Esophagus muscularis mucosa (tissue), 3 donors: ENCODE measurements at regions not wholly inside any gene's neighbourhood (a gene's known extent, or its start where the extent isn't known, plus 50 kb on each side); places are given as distances from the start of the nearest gene placed in this dataset.

ENCODE experiments used
- POLR2AphosphoS5 ChIP-seq, 2 donors: sonication (generic); formaldehyde crosslinking; IDR thresholded peaks; one replicate each; pipeline ENCODE4 v1.6.1; 2017; ENCODE audit warnings: antibody characterized with exemption in 2 of 2
- TF ChIP-seq, protein P1 (sequence below), 3 experiments: fragments of 200-600 bp in 2 of 3; fragments of 450-650 bp in 1 of 3; sonication (generic) in 2 of 3; IDR thresholded peaks; one replicate each; pipeline ENCODE4 v1.5.1; 2017 to 2019; ENCODE audit warnings: antibody characterized with exemption in 3 of 3, mild to moderate bottlenecking in 2 of 3, moderate library complexity in 1 of 3

DNA sequence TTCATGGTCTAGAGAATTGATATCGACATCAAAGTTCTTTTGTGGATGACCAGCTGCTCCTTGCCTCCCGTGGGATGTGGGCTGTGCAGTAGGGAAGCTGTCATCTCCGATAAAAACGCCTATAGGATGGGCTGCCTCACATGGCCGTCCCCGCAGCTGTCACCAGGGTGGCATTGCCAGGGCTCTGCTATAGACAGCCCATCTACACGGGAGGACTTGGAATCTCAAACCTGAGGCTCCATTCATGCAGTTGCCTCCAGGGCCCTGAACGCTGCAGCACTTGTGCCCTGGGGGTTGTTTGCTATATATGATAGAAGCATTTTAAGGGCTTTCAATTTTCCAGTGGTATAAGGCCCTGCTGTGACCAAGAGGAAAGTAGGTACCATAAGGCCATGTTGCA is 183.1 kb downstream of the MYCN start:
- TF ChIP-seq, protein P1, sequence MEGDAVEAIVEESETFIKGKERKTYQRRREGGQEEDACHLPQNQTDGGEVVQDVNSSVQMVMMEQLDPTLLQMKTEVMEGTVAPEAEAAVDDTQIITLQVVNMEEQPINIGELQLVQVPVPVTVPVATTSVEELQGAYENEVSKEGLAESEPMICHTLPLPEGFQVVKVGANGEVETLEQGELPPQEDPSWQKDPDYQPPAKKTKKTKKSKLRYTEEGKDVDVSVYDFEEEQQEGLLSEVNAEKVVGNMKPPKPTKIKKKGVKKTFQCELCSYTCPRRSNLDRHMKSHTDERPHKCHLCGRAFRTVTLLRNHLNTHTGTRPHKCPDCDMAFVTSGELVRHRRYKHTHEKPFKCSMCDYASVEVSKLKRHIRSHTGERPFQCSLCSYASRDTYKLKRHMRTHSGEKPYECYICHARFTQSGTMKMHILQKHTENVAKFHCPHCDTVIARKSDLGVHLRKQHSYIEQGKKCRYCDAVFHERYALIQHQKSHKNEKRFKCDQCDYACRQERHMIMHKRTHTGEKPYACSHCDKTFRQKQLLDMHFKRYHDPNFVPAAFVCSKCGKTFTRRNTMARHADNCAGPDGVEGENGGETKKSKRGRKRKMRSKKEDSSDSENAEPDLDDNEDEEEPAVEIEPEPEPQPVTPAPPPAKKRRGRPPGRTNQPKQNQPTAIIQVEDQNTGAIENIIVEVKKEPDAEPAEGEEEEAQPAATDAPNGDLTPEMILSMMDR (IDR thresholded peaks at IDR 0.05), result no peak
- no peak for TF ChIP-seq POLR2AphosphoS5 (IDR thresholded peaks at IDR 0.05)
